Suprapubic skin (tissue), 3 donors: ENCODE measurements at regions not wholly inside any gene's neighbourhood (a gene's known extent, or its start where the extent isn't known, plus 50 kb on each side); places are given as distances from the start of the nearest gene placed in this dataset.

Experiments used
- CTCF ChIP-seq, 2 donors: fragments of 200-600 bp in 1 of 2; fragments of 450-650 bp in 1 of 2; sonication (generic) in 1 of 2; IDR thresholded peaks; one replicate each; pipeline ENCODE4 v1.5.1; 2016 to 2019; ENCODE audit warnings: antibody characterized with exemption in 2 of 2, mild to moderate bottlenecking in 1 of 2, moderate library complexity in 1 of 2
- POLR2A ChIP-seq, 2 donors: fragments of 450-650 bp; IDR thresholded peaks; one replicate each; pipeline ENCODE4 v1.6.1; 2017; ENCODE audit warnings: antibody characterized with exemption in 2 of 2, mild to moderate bottlenecking in 2 of 2, moderate library complexity in 2 of 2

GRCh38 chr14:54046250-54046649, 89.6 kb upstream of the BMP4 start:
- no peak for TF ChIP-seq CTCF (IDR thresholded peaks at IDR 0.05)
- TF ChIP-seq POLR2A (IDR thresholded peaks at IDR 0.05), result no peak
